ENCODE measurements at regions not wholly inside any gene's neighbourhood (a gene's known extent, or its start where the extent isn't known, plus 50 kb on each side); places are given as distances from the start of the nearest gene placed in this dataset.

DNA sequence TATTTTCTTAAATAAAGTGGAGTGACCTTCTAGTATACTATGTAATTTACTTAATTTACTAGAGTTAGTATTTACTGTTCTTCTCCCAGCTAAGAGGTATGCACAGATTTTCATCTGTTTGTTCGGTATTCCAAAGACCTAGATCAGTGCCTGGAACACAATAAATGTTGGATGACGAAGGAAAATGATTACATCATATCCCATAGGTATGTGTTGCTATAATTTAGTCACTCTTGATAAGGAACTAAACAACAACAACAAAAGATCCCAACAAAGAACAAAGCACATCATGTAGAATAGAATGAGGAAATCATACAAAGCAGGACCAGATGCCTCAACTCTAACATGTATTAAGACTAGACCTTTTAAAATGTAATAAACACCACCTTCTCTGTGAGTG lies 89.6 kb upstream of the ADGRF1 start:
- H3K4me1 Mint-ChIP-seq (ENCODE audit: insufficient read depth, unreplicated experiment) = peaks cover 42% of the 10 kb centered on the region
- POLR2A ChIA-PET = no interaction called here

DNA sequence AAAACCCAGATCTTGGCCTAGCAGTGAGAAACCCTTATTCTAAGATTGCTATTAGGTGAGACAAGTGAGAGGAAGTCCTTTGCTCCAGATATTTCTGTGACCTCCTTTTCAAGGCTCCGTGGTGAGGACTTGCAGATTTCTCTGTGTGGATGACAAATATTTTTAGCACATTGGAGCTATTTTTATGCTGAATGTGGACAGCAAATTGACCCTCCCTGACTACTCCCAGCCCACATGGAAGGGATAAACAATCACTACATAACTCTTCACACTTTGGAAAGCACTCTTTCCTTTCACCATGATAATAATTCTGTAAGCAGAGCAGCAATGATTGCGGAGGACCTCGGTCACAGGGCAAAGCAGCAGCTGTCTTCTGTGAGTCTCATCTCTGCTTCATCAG lies 88.0 kb upstream of the ADGRF1 start:
- Mint-ChIP-seq H3K27ac (ENCODE audit: low read depth, unreplicated experiment) (no peak overlapping the region), H3K4me1 (ENCODE audit: insufficient read depth, unreplicated experiment) (peaks cover 34% of the 10 kb centered on the region), H3K4me3 (ENCODE audit: unreplicated experiment) (no peak overlapping the region), H3K36me3 (ENCODE audit: insufficient read depth, unreplicated experiment) (no peaks in the 10 kb centered on the region), H3K27me3 (ENCODE audit: insufficient read depth, unreplicated experiment) (no peaks in the 10 kb centered on the region), H3K9me3 (ENCODE audit: unreplicated experiment) (no peaks in the 10 kb centered on the region)
- ChIA-PET POLR2A (no interaction called here), CTCF (no interaction called here)
- intact Hi-C loops (cut with micrococcal nuclease) = no loop called here
- TF ChIP-seq, protein P1, sequence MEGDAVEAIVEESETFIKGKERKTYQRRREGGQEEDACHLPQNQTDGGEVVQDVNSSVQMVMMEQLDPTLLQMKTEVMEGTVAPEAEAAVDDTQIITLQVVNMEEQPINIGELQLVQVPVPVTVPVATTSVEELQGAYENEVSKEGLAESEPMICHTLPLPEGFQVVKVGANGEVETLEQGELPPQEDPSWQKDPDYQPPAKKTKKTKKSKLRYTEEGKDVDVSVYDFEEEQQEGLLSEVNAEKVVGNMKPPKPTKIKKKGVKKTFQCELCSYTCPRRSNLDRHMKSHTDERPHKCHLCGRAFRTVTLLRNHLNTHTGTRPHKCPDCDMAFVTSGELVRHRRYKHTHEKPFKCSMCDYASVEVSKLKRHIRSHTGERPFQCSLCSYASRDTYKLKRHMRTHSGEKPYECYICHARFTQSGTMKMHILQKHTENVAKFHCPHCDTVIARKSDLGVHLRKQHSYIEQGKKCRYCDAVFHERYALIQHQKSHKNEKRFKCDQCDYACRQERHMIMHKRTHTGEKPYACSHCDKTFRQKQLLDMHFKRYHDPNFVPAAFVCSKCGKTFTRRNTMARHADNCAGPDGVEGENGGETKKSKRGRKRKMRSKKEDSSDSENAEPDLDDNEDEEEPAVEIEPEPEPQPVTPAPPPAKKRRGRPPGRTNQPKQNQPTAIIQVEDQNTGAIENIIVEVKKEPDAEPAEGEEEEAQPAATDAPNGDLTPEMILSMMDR (IDR thresholded peaks at IDR 0.05; ENCODE audit: unreplicated experiment) = no peak
- no TSS peak for BruUV-seq (replicated peaks)
- no peak for DNase-seq (ENCODE audit: unreplicated experiment)

More for the DNA sequence above, 89.6 kb upstream of the ADGRF1 start:
- intact Hi-C loops (cut with micrococcal nuclease) = no loop called here
- CTCF ChIA-PET = interaction anchor here (0.7 to 1.4 kb wide), 3 partner anchors 13 to 76 kb away, joined by 3 to 5 read pairs (median 3); no protein-coding TSS in a partner anchor
- H3K27me3 Mint-ChIP-seq (ENCODE audit: insufficient read depth, unreplicated experiment) = no peaks in the 10 kb centered on the region
- DNase-seq (ENCODE audit: unreplicated experiment) = no peak
- no peaks in the 10 kb centered on the region for H3K9me3 Mint-ChIP-seq (ENCODE audit: unreplicated experiment)
- no TSS peak for BruUV-seq (replicated peaks)
- H3K27ac Mint-ChIP-seq (ENCODE audit: low read depth, unreplicated experiment) = no peak overlapping the region
- H3K36me3 Mint-ChIP-seq (ENCODE audit: insufficient read depth, unreplicated experiment) = no peaks in the 10 kb centered on the region
- TF ChIP-seq, protein P1 (IDR thresholded peaks at IDR 0.05; ENCODE audit: unreplicated experiment) = no peak
- H3K4me3 Mint-ChIP-seq (ENCODE audit: unreplicated experiment) = no peak overlapping the region

DNA sequence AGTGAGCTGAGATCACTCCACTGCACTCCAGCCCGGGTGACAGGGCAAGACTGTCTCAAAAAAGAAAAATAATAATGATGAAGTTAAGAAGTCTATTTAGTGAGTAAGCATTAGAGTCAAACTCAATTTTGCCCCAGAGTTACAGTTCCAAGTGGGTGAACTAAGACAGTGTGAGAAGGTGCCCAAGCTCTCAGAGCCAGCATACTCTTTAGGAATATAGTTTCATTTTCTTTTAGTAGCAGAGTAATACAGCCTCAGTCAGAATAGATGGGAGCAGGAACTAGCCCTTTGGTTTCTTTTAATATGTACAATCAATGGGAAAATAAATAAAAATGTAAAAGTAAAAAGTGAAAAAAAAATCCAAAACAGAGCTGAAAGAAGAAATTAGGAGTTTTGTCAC lies 87.0 kb upstream of the ADGRF1 start:
- no peaks in the 10 kb centered on the region for H3K9me3 Mint-ChIP-seq (ENCODE audit: unreplicated experiment)
- H3K4me1 Mint-ChIP-seq (ENCODE audit: insufficient read depth, unreplicated experiment) = peaks cover 25% of the 10 kb centered on the region
- no peak for DNase-seq (ENCODE audit: unreplicated experiment)
- CTCF ChIA-PET = no interaction called here
- H3K36me3 Mint-ChIP-seq (ENCODE audit: insufficient read depth, unreplicated experiment) = no peaks in the 10 kb centered on the region
- no peaks in the 10 kb centered on the region for H3K27me3 Mint-ChIP-seq (ENCODE audit: insufficient read depth, unreplicated experiment)
- intact Hi-C loops (cut with micrococcal nuclease) = no loop called here
- POLR2A ChIA-PET = no interaction called here
- H3K27ac Mint-ChIP-seq (ENCODE audit: low read depth, unreplicated experiment) = no peak overlapping the region
- TF ChIP-seq, protein P1 (IDR thresholded peaks at IDR 0.05; ENCODE audit: unreplicated experiment) = no peak
- no peak overlapping the region for H3K4me3 Mint-ChIP-seq (ENCODE audit: unreplicated experiment)
- no TSS peak for BruUV-seq (replicated peaks)

DNA sequence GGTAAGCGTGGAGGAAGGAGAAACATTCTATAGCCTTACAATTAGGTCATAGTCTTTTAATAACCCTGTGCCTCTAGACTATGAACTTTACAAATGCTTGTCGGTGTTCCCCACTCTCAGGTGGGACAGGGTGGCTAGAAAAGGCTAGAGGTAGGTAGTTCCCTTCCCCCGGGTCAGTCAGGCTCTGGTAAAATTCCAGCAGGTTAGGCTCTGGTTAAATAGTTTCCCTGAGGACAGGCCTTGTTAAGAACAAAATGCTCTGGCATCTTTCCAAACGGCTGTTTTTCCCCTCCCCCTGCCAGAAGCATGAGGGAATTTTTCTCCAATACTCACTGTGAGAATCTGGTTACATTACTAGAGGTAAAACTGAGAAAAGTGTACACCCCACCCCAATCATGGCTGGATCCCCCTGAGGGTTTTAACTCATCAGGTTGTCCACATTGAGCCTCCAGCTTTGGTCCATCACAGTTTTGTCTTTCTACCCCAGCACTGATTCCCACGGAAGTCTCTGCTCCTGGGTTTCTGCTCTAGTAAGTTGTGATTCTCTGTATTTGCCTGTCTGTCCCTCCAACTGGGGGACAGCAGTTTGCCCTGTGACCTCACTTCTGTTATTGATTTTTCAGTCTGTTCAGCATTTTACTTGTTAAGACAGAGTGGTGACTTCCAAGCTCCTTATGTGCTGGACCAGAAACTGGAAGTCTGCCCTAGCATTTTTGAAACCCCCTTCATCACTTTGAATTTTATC lies 84.7 kb upstream of the ADGRF1 start:
- peaks cover 6% of the 10 kb centered on the region for H3K36me3 Mint-ChIP-seq (ENCODE audit: insufficient read depth, unreplicated experiment)
- H3K4me3 Mint-ChIP-seq (ENCODE audit: unreplicated experiment) = no peak overlapping the region
- H3K27ac Mint-ChIP-seq (ENCODE audit: low read depth, unreplicated experiment) = no peak overlapping the region
- CTCF ChIA-PET = no interaction called here
- H3K9me3 Mint-ChIP-seq (ENCODE audit: unreplicated experiment) = no peaks in the 10 kb centered on the region
- POLR2A ChIA-PET = interaction anchor here (0.6 to 1.1 kb wide), 2 partner anchors 9 to 229 kb away, joined by 3 read pairs; no protein-coding TSS in a partner anchor
- peaks cover 23% of the 10 kb centered on the region for H3K4me1 Mint-ChIP-seq (ENCODE audit: insufficient read depth, unreplicated experiment)
- DNase-seq (ENCODE audit: unreplicated experiment) = peak; percentile 51
- no TSS peak for BruUV-seq (replicated peaks)
- no peaks in the 10 kb centered on the region for H3K27me3 Mint-ChIP-seq (ENCODE audit: insufficient read depth, unreplicated experiment)
- TF ChIP-seq, protein P1 (IDR thresholded peaks at IDR 0.05; ENCODE audit: unreplicated experiment) = no peak
- intact Hi-C loops (cut with micrococcal nuclease) = no loop called here
